ENCODE measurements at regions not wholly inside any gene's neighbourhood (a gene's known extent, or its start where the extent isn't known, plus 50 kb on each side); places are given as distances from the start of the nearest gene placed in this dataset.

GRCh38 chr19:28542394-28543243 lies 670.3 kb downstream of the UQCRFS1 start:
- TF ChIP-seq EZH2 (IDR thresholded peaks at IDR 0.05; ENCODE audit: borderline replicate concordance, low read length) (no peak), CTCF (conservative IDR thresholded peaks at IDR 0.05 in 1 of 2, IDR thresholded peaks at IDR 0.05 in 1 of 2; ENCODE audit: extremely low read depth in 1 of 2, insufficient read depth in 1 of 2, low read depth in 1 of 2, low read length in 2 of 2) (no peak)

Measured in mammary epithelial cell (primary cell).